DOHH2 (cell line): ENCODE measurements at regions not wholly inside any gene's neighbourhood (a gene's known extent, or its start where the extent isn't known, plus 50 kb on each side); places are given as distances from the start of the nearest gene placed in this dataset.

Source experiments
- H3F3A ChIP-seq: fragments of 200-600 bp; sonication (generic), shearing (Covaris generic); 2 replicates; pipeline ENCODE4 v1.6.0; 2016; ENCODE audit warnings: antibody characterized with exemption, mild to moderate bottlenecking; ENCODE audit not compliant: control insufficient read depth, insufficient read depth
- H3K27ac ChIP-seq: fragments of 200-600 bp; sonication (generic); 2 replicates; pipeline ENCODE4 v1.5.1; 2014; ENCODE audit warnings: low read depth, mild to moderate bottlenecking, low read length, moderate library complexity
- H3K27me3 ChIP-seq: fragments of 200-600 bp; sonication (generic); 2 replicates; pipeline ENCODE4 v1.6.1; 2014; ENCODE audit warnings: mild to moderate bottlenecking, low read length, mixed read lengths; ENCODE audit not compliant: control insufficient read depth
- H3K36me3 ChIP-seq: fragments of 200-600 bp; sonication (generic); 2 replicates; pipeline ENCODE4 v1.6.1; 2014; ENCODE audit warnings: mild to moderate bottlenecking, low read length, moderate library complexity, mixed read lengths; ENCODE audit not compliant: control insufficient read depth
- H3K4me1 ChIP-seq: fragments of 200-600 bp; sonication (generic); 2 replicates; pipeline ENCODE4 v1.6.1; 2014; ENCODE audit warnings: mild to moderate bottlenecking, low read length, mixed read lengths; ENCODE audit not compliant: control insufficient read depth
- H3K4me2 ChIP-seq: fragments of 200-600 bp; sonication (generic); 2 replicates; pipeline ENCODE4 v1.6.0; 2014; ENCODE audit warnings: mild to moderate bottlenecking, low read length, moderate library complexity
- H3K4me3 ChIP-seq: fragments of 200-600 bp; sonication (generic); 2 replicates; pipeline ENCODE4 v1.5.1; 2014; ENCODE audit warnings: mild to moderate bottlenecking, low read length, mixed read lengths
- H3K79me2 ChIP-seq: fragments of 200-600 bp; sonication (generic); 2 replicates; pipeline ENCODE4 v1.6.1; 2014; ENCODE audit warnings: mild to moderate bottlenecking, low read length, mixed read lengths; ENCODE audit not compliant: control insufficient read depth
- H3K9me2 ChIP-seq: fragments of 200-600 bp; sonication (generic); replicated peaks from 2 replicates; pipeline ENCODE4 v1.6.1; 2014; ENCODE audit warnings: mild to moderate bottlenecking, low read length, mixed read lengths; ENCODE audit not compliant: control insufficient read depth
- H3K9me3 ChIP-seq: fragments of 200-600 bp; sonication (generic); 2 replicates; pipeline ENCODE4 v1.6.1; 2014; ENCODE audit warnings: antibody characterized with exemption, low read length, mixed read lengths; ENCODE audit not compliant: control insufficient read depth, insufficient read depth
- H4K20me1 ChIP-seq: fragments of 200-600 bp; sonication (generic); 2 replicates; pipeline ENCODE4 v1.6.0; 2014; ENCODE audit warnings: low read depth, mild to moderate bottlenecking, antibody characterized with exemption, low read length, moderate library complexity; ENCODE audit not compliant: control insufficient read depth, insufficient read depth
- EZH2phosphoT487 ChIP-seq: fragments of 200-600 bp; sonication (generic); IDR thresholded peaks from 2 replicates; pipeline ENCODE4 v1.6.1; 2017; ENCODE audit warnings: borderline replicate concordance, mild to moderate bottlenecking, antibody characterized with exemption, low read length, moderate library complexity, mixed read lengths
- TF ChIP-seq, protein P1 (sequence below): fragments of 200-600 bp; sonication (generic); IDR thresholded peaks from one replicate; pipeline ENCODE4 v1.5.1; 2014; ENCODE audit warnings: antibody characterized with exemption, mild to moderate bottlenecking, low read depth, low read length; ENCODE audit not compliant: poor library complexity, severe bottlenecking

DNA sequence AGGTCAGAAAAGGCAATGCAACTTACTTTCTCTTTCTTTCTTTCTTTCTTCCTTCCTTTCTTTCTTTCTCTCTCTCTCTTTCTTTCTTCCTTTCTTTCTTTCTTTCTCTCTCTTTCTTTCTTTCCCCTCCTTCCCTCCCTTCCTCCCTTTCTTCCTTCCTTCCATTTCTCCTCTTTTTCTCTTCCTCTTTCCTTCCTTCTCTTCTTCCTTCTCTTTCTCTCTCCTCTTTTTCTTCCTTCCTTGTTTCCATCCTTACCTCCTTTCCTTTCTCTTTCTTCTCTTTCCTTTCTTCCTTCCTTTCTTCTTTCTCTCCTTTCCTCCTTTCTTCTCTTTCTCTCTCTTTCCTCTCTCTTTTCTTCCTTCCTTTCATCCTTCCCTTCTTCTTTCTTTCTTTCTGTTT is 819.8 kb upstream of the SOX9 start:
- Histone ChIP-seq H3K4me1 (no peaks in the 10 kb centered on the region), H3K4me2 (no peak overlapping the region), H3K36me3 (no peaks in the 10 kb centered on the region), H3K79me2 (no peaks in the 10 kb centered on the region), H3K4me3 (no peak overlapping the region), H3F3A (no peaks in the 10 kb centered on the region), H4K20me1 (no peaks in the 10 kb centered on the region), H3K27ac (no peak overlapping the region), H3K9me3 (peaks cover 5% of the 10 kb centered on the region; the same call in 1 of the 2 replicates), H3K9me2 (no peaks in the 10 kb centered on the region), H3K27me3 (no peaks in the 10 kb centered on the region)
- no peak for TF ChIP-seq EZH2phosphoT487
- TF ChIP-seq, protein P1, sequence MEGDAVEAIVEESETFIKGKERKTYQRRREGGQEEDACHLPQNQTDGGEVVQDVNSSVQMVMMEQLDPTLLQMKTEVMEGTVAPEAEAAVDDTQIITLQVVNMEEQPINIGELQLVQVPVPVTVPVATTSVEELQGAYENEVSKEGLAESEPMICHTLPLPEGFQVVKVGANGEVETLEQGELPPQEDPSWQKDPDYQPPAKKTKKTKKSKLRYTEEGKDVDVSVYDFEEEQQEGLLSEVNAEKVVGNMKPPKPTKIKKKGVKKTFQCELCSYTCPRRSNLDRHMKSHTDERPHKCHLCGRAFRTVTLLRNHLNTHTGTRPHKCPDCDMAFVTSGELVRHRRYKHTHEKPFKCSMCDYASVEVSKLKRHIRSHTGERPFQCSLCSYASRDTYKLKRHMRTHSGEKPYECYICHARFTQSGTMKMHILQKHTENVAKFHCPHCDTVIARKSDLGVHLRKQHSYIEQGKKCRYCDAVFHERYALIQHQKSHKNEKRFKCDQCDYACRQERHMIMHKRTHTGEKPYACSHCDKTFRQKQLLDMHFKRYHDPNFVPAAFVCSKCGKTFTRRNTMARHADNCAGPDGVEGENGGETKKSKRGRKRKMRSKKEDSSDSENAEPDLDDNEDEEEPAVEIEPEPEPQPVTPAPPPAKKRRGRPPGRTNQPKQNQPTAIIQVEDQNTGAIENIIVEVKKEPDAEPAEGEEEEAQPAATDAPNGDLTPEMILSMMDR = no peak

GRCh38 chr17:71302721-71303549 is 817.9 kb upstream of the SOX9 start:
- Histone ChIP-seq H3K36me3 (no peaks in the 10 kb centered on the region), H3K9me2 (no peaks in the 10 kb centered on the region), H3K4me2 (no peak overlapping the region), H3K4me1 (no peaks in the 10 kb centered on the region), H3K4me3 (no peak overlapping the region), H3K27me3 (no peaks in the 10 kb centered on the region), H3K27ac (no peak overlapping the region), H3K9me3 (peaks cover 5% of the 10 kb centered on the region; the same call in 1 of the 2 replicates), H3K79me2 (no peaks in the 10 kb centered on the region), H4K20me1 (no peaks in the 10 kb centered on the region), H3F3A (no peaks in the 10 kb centered on the region)
- TF ChIP-seq EZH2phosphoT487 = no peak
- TF ChIP-seq, protein P1 = no peak

DNA sequence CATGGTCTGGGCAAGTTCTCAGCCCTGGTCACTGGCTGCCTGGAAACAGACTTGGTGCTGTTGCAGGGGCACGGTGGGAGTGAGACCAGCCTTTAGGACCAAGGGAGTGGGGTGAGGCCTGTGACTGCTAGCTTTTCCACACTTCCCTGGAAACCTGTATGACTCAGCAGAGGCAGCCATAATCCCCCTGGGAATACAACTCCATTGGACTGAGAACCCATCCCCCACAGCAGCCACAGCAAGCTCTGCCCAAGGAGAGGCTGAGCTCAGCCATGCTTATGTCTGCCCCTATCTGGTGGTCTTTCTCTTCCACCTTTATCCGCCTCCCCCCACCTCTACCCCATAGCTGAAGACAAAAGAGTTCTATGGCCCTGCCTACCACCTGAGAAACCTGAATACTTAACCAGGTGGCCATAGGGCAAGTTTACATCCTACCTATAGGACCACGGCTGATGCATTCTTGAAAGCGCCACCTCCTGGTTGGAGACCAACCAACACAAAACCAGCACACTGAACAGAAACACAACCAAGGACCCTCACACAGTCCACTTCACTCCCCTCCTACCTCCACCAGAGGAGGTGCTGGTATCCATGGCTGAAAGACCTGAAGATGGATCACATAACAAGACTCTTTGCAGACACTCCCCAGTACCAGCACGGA is 816.2 kb upstream of the SOX9 start:
- Histone ChIP-seq H3K4me2 (no peak overlapping the region), H3K79me2 (no peaks in the 10 kb centered on the region)

More for the DNA sequence above, 816.2 kb upstream of the SOX9 start:
- Histone ChIP-seq H3K9me3 (peaks cover 5% of the 10 kb centered on the region; the same call in 1 of the 2 replicates), H3K9me2 (no peaks in the 10 kb centered on the region), H3K36me3 (no peaks in the 10 kb centered on the region), H3K4me1 (no peaks in the 10 kb centered on the region), H3K27ac (no peak overlapping the region), H4K20me1 (no peaks in the 10 kb centered on the region), H3K27me3 (no peaks in the 10 kb centered on the region), H3F3A (no peaks in the 10 kb centered on the region), H3K4me3 (no peak overlapping the region)
- TF ChIP-seq EZH2phosphoT487 = no peak
- TF ChIP-seq, protein P1 = no peak
